Colonic mucosa (tissue), 4 donors: ENCODE measurements at regions not wholly inside any gene's neighbourhood (a gene's known extent, or its start where the extent isn't known, plus 50 kb on each side); places are given as distances from the start of the nearest gene placed in this dataset.

Source experiments
- DNase-seq: peaks from one replicate; pipeline ENCODE4 v3.0.0-alpha.2; 2020
- H3K27ac ChIP-seq: fragments of 200-600 bp; one replicate; pipeline ENCODE4 v1.8.0; 2021
- H3K27me3 ChIP-seq: fragments of 200-600 bp; one replicate; pipeline ENCODE4 v1.8.0; 2021
- H3K36me3 ChIP-seq: fragments of 200-600 bp; one replicate; pipeline ENCODE4 v1.8.0; 2021
- H3K4me1 ChIP-seq: fragments of 200-600 bp; one replicate; pipeline ENCODE4 v1.8.0; 2021; ENCODE audit warnings: mild to moderate bottlenecking
- H3K4me3 ChIP-seq: fragments of 200-600 bp; one replicate; pipeline ENCODE4 v1.8.0; 2021
- H3K9ac ChIP-seq, 2 donors: one replicate each; pipeline ENCODE4 v1.7.0; 2013; ENCODE audit warnings: control low read depth in 2 of 2, low read depth in 2 of 2, low read length in 2 of 2
- H3K9me3 ChIP-seq: fragments of 200-600 bp; one replicate; pipeline ENCODE4 v1.8.0; 2021
- CTCF ChIP-seq: fragments of 200-600 bp; IDR thresholded peaks from one replicate; pipeline ENCODE4 v1.8.0; 2022; ENCODE audit warnings: antibody characterized with exemption, mild to moderate bottlenecking
- intact Hi-C: fragments of 100-400 bp; cut with DNase I; formaldehyde crosslinking; loops from one replicate; pipeline ENCODE4 v1.14.1; 2022
- donor health status: healthy.
- donor health status: DM: no; HTN: no; CAD: no.
- donor health status: DM: no; HTN: no; CAD: no.

DNA sequence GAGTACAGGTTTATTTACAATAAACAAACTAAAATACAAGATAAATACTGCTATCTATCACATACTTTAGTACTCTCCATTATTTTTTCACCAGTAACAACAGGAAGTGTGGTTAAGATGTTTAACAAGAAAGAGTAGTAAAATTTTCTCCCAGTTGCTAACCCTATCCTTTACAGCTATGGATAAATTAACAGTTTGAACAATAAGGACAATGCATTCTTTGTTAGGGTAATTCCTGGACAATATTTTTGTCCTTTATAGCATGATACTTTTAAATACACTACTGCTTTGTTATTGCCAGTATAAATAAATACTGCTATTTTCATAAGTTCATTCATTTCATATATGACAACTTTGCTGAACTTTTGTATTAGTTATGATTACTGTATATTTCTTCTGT, 630.2 kb upstream of the ATXN8OS start:
- H3K36me3 ChIP-seq: no peaks in the 10 kb centered on the region
- intact Hi-C loops: no loop called here
- no peaks in the 10 kb centered on the region for H3K4me1 ChIP-seq
- no peak overlapping the region for H3K4me3 ChIP-seq
- no peaks in the 10 kb centered on the region for H3K9me3 ChIP-seq
- no peak overlapping the region for H3K27ac ChIP-seq
- H3K27me3 ChIP-seq: no peaks in the 10 kb centered on the region
- TF ChIP-seq CTCF: no peak
- no peak for DNase-seq
- H3K9ac ChIP-seq: no peak overlapping the region

DNA sequence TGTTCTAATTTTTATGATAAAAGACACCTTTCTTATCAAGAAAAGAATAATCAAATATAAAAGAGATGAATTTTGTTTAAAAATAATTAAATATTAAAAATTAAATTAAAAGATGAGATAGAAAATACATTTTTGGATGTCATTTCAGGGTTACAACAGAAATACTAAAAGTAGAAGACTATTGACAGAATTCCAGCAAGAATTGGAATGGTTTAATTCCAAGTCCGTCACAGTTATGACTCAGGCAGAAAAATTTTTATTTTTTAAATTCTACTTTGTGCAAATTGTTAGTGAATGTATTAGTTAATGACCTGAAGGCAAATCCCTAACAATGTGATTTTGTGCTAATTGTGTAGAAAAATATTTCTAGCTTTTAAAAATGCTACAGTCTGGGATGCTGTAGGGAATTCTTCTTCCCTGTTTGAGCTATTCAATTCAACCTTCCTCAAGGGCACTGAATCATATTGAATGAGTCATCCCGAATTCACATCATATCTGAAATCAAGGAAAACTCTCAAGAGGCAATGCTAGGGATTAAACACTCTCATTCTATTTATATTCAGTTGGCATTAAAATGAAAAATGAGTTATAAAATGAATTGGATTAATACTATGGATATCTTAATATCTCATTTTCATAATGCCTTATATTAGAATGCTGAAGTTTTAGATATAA, 633.5 kb upstream of the ATXN8OS start:
- no peak overlapping the region for H3K27ac ChIP-seq
- H3K36me3 ChIP-seq: no peaks in the 10 kb centered on the region
- H3K9ac ChIP-seq: no peak overlapping the region
- TF ChIP-seq CTCF: no peak
- intact Hi-C loops: no loop called here
- DNase-seq: no peak
- no peaks in the 10 kb centered on the region for H3K27me3 ChIP-seq
- no peaks in the 10 kb centered on the region for H3K9me3 ChIP-seq
- H3K4me1 ChIP-seq: no peaks in the 10 kb centered on the region
- H3K4me3 ChIP-seq: no peak overlapping the region

GRCh38 chr13:69468624-69469023, 639.0 kb upstream of the ATXN8OS start:
- Histone ChIP-seq H3K9ac (no peak overlapping the region), H3K27me3 (no peaks in the 10 kb centered on the region), H3K9me3 (no peaks in the 10 kb centered on the region), H3K27ac (no peak overlapping the region), H3K4me1 (no peaks in the 10 kb centered on the region), H3K4me3 (no peak overlapping the region), H3K36me3 (no peaks in the 10 kb centered on the region)
- TF ChIP-seq CTCF: no peak
- no peak for DNase-seq
- intact Hi-C loops: no loop called here

- DNase-seq: no peak
- H3K4me1 ChIP-seq: no peaks in the 10 kb centered on the region
- H3K4me3 ChIP-seq: no peak overlapping the region
- H3K9ac ChIP-seq: no peak overlapping the region
- H3K36me3 ChIP-seq: no peaks in the 10 kb centered on the region
- H3K27ac ChIP-seq: no peak overlapping the region
- TF ChIP-seq CTCF: no peak
- no peaks in the 10 kb centered on the region for H3K27me3 ChIP-seq
- intact Hi-C loops: no loop called here
- H3K9me3 ChIP-seq: no peaks in the 10 kb centered on the region
Observed at GRCh38 chr13:69461397-69461796, 646.2 kb upstream of the ATXN8OS start.

- H3K9ac ChIP-seq: no peak overlapping the region
- no peaks in the 10 kb centered on the region for H3K36me3 ChIP-seq
- TF ChIP-seq CTCF: no peak
- no peaks in the 10 kb centered on the region for H3K27me3 ChIP-seq
- intact Hi-C loops: no loop called here
- no peak for DNase-seq
- H3K9me3 ChIP-seq: no peaks in the 10 kb centered on the region
- no peak overlapping the region for H3K4me3 ChIP-seq
- H3K27ac ChIP-seq: no peak overlapping the region
- no peaks in the 10 kb centered on the region for H3K4me1 ChIP-seq
Observed at GRCh38 chr13:69459346-69459745, 648.3 kb upstream of the ATXN8OS start.
